ENCODE measurements at regions not wholly inside any gene's neighbourhood (a gene's known extent, or its start where the extent isn't known, plus 50 kb on each side); places are given as distances from the start of the nearest gene placed in this dataset.

DNA sequence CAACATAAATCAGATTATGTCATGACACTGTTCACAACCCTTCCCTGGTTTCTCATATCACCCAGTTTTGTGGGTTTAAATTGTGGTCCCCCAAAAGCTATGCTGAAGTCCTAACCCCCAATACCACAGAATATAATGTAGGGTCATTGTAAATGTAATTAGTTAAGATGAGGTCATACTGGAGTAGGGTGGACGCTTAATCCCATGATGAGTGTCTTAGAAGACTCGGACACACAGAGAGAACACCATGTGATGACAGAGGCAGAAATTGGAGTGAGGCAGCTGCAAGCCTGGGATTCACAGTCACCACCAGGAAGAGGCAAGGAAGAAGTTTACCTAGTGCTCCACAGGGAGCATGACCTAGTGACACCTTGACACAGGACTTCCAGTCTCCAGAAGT lies 197.8 kb downstream of the SALL1 start:
- no peak for DNase-seq

GRCh38 chr16:50950955-50951354 lies 200.1 kb downstream of the SALL1 start:
- DNase-seq = no peak

- no peak for DNase-seq
Measured at GRCh38 chr16:50948268-50948930, 202.7 kb downstream of the SALL1 start.

DNA sequence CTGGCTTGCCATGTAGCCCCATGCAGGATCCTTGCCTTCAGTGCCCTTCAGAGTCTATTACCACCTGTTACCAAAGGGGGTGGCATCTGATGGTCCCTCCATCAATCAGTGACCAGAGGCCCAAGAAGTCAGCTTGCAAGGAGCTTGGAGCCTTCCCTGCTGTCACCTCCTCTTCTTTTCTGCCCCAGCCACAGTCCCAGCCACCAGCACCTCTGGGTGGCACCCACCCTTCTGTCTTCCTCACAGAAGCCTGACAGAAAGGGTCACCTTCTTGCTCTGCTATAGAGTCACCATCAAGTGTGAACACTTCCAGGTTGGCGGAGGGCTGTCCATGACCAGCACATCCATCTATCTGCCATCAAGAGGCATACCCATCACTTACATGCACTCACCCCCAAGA lies 203.2 kb downstream of the SALL1 start:
- DNase-seq = no peak

DNA sequence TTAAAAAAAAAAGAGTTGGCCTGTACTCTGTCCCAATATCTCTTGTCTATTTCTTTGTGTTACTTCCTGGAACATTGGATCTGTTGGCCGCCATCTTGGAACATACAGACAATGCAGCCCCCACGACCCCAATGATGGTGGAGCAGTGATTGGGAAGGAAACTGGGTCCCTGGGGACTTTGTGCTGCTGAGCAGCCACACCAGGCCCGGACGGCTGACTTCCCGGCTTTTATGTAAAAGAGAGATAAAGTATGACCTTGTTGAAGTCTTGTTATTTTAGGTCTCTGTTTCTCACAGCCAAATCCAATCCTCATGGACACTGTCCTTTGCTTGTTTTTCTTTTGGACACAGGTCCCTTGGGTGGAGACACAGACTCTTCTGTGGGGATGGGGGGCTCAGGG lies 204.5 kb downstream of the SALL1 start:
- DNase-seq = no peak

- no peak for DNase-seq
Measured at GRCh38 chr16:50946098-50946497, 204.2 kb downstream of the CYLD start.

DNA sequence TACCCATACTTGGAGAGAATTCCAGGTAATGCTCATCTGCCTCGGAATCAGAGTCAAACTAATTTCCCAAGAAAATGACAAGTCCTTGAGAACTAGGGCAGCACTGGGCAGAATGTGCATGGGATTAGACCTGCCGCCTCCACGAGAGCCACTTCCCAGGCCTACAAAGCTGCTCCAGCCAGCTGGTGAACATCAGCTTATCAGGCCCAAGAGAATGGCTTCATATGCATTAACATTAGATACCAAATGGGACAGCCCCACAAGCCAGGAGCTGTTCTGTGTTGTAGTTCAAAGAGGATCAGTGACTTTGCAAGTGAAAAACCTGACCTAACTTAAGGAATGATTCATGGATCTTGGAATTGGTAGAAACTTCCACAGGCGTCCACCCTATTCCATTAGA lies 203.3 kb downstream of the CYLD start:
- DNase-seq = no peak

GRCh38 chr16:50944436-50944835 lies 202.6 kb downstream of the CYLD start:
- no peak for DNase-seq

- no peak for DNase-seq
Measured at GRCh38 chr16:50944033-50944432, 202.1 kb downstream of the CYLD start.

DNA sequence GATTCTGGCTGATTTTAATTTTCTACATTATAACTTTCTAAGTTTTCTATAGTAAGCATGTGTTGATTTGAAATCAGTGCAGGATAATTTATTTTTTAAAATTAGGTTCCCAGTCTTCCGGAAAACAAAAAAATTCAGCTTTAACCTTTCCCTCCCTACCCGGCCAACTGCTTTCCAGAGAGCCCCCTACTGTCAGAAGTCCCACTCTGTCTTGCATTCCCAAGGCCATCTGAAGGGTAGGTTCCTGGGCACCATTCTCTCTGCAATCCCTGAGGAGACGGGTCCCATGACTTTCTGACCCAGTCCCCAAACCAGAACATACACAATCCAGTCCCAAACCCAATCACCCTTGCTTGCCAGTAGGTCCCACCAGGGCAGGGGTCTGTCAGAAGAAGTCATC lies 200.3 kb downstream of the CYLD start:
- DNase-seq = no peak

DNA sequence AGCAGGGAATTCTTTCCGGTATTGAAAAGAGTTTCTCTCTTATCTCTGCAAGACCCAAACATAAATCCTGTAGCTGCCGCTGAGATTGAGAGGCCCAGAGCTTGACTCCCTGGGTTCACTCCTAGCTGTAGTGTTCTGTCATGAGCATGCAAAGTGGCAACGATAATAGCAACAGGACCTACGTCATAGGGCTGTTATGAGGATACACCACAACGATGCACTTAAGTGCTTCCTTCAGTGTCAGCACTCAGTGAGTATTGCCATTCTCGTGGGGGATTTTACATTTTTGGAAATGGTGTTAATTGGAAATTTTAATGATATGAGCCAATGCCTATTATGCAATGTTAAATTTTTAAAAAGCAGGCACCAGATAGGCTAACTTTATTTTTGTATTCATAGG lies 199.8 kb downstream of the CYLD start:
- DNase-seq = no peak

- DNase-seq = no peak
Measured at GRCh38 chr16:50940275-50940854, 198.5 kb downstream of the CYLD start.

- DNase-seq = no peak
Measured at GRCh38 chr16:50939356-50939755, 197.5 kb downstream of the CYLD start.

- DNase-seq = no peak
Measured at GRCh38 chr16:50938932-50939331, 197.0 kb downstream of the CYLD start.

- no peak for DNase-seq
Measured at GRCh38 chr16:50933262-50933661, 191.4 kb downstream of the CYLD start.

GRCh38 chr16:50932348-50932935 lies 190.6 kb downstream of the CYLD start:
- DNase-seq = peak; percentile 14 to 54

GRCh38 chr16:50928065-50928464 lies 186.2 kb downstream of the CYLD start:
- DNase-seq = no peak

DNA sequence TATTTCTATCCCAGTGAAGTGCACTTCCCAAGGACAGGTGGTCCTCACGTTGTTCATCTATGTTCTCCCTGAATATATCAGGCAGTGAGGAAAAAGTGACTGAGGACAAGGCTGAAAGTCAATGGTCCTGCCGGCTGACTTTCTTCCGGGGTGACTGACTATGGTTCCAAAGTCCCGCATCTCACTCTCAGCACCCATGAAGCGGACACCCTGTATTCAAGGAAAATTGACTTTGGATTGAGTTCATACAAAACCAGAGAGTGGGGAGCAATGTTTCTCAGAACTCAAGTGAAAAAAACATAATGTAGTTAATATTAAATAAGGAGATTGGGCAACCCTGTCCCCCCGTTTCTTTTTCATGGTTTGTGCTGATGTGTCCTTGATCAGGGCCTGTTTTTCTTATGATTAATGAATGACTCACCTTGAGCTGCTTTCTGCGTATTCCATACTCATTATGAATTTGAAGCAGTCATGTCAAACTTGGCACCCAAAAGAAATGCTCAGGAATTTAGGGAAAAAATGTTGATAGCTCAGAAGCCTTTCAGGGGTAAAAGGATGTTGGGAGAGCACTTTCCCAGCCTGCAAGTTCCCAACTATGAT lies 184.0 kb downstream of the CYLD start:
- DNase-seq = no peak

DNA sequence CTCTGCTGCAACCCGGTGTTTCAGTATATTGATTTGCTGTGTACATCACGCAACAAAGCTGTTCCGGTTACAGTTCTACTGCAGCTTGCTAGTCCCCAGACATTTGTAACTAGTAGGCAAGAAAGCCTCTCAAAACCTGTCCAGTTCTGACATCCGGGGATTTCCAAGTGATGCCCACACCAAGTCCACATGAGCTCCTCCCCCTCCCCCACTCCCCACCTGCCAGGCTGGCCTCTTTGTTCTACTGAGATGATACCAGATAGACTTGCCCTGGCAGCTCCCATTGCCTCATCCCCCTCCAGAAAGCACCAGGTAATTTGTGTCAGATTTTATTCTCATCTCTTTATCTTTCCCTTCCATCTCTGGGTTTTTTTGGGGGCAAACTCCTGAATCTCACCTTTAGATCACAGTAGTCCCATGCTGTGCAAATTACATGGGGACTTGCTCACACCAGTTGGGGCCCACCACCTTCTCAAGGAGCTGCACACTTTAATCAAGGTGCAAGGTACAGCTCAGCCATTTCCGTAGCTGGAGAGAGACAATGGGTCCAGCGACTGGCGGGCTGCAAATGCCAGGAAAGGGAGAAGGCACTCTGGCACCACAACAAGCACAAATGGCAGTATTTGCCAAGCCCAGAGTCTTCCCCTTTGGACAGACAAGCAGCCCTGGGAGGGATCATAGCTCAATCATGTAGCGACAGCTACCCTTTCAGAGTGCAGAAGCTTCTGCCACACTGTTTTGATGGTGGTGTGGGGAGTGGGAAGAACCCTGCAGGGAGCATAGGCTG lies 183.1 kb downstream of the CYLD start:
- no peak for DNase-seq

DNA sequence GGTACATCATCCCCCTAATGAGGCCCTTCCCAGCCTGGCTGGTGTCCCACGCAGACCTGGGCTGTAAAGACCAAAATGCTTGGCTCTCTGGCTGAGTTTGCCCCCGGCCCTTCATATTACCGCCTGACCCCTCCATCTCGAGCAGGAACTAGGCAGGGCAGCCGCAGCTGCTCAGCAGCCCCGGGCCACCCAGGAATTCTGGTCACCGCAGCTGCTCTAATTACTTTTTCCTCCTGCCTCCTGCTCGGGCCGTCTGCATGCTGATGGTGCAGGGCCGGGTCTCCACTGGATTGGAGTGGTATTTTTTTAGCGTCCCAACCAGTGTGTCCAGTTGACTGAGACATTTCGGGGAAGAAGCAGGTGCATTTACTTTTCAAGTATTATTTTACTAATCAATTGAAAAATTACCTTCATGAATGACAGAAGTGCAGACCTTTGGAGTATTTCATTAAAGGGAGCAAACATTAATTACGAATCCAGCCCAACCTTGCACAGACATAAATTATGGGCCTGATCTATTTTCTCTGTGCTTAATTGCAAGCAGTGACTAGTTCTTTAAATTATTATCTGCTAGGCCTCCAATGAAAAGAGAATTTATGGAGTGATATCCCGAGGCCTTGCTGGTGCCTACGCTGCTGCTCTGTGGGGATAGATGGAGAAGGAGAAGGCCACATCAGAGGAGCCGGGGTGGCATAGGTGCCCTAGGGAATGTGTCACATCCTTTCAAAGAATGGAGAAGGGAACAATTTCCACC lies 176.2 kb downstream of the CYLD start:
- DNase-seq = no peak

DNA sequence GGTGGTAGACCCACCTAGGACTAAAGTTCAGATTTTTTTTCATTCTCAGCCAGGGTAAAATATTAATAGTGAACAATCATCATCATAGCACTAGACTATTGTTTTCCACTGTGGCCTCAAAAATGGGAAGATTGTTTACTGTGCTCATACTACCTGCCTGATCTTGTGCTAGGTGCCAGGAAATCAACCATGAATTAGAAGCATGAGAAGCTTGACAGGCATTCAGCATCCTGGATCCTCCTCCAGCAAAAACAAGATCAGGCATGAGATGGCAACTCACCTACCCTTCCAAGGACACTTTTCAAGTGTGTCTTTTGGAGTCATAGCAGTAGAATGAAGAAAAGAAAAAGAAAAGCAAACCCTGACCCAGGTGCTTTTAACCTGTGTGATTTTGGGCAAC lies 174.2 kb downstream of the CYLD start:
- DNase-seq = no peak

GRCh38 chr16:50915120-50915519 lies 173.2 kb downstream of the CYLD start:
- no peak for DNase-seq

DNA sequence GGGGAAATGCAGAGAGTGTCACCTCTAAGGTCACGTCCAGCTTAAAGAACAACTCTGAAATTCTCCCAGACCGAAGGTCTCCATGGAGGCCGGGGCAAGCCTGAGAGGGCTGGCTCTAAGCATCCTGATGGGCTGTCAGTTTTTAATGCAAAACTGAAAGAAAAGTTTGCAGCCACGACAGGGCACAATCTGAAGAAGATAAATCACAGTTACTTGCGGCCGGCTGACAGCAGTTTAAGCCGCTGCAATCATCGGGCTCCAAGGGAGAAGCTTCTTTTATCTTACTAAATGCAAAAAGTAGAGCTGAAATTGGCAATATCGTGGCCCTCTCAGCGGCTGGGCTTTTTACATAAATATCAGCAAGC lies 168.8 kb downstream of the CYLD start:
- DNase-seq = no peak

Measured in AML-193 (cell line).